Progenitor cell of endocrine pancreas (in vitro differentiated cells): ENCODE measurements at regions not wholly inside any gene's neighbourhood (a gene's known extent, or its start where the extent isn't known, plus 50 kb on each side); places are given as distances from the start of the nearest gene placed in this dataset.

Source experiments
- DNase-seq: peaks from one replicate; pipeline ENCODE4 v3.0.0; 2021; ENCODE audit warnings: low spot score; ENCODE audit not compliant: unreplicated experiment
- H3K27ac Mint-ChIP-seq: 2 replicates; pipeline ENCODE4 v1.8.0; 2021; ENCODE audit warnings: mild to moderate bottlenecking, moderate library complexity, mixed read lengths
- H3K27me3 Mint-ChIP-seq: 2 replicates; pipeline ENCODE4 v1.8.0; 2021; ENCODE audit warnings: mixed read lengths
- H3K36me3 Mint-ChIP-seq: 2 replicates; pipeline ENCODE4 v1.8.0; 2022; ENCODE audit warnings: mixed read lengths; ENCODE audit not compliant: insufficient read depth
- H3K4me1 Mint-ChIP-seq: 2 replicates; pipeline ENCODE4 v1.8.0; 2021; ENCODE audit warnings: low read depth, mixed read lengths
- H3K4me3 Mint-ChIP-seq: 2 replicates; pipeline ENCODE4 v1.8.0; 2021; ENCODE audit warnings: low read depth, mild to moderate bottlenecking, moderate library complexity, mixed read lengths
- H3K9me3 Mint-ChIP-seq: 2 replicates; pipeline ENCODE4 v1.8.0; 2021; ENCODE audit warnings: low read depth, mixed read lengths
- CTCF ChIP-seq: fragments of 200-600 bp; sonication (generic); IDR thresholded peaks from one replicate; pipeline ENCODE4 v1.5.0; 2021; ENCODE audit warnings: antibody characterized with exemption, mild to moderate bottlenecking; ENCODE audit not compliant: unreplicated experiment

DNA sequence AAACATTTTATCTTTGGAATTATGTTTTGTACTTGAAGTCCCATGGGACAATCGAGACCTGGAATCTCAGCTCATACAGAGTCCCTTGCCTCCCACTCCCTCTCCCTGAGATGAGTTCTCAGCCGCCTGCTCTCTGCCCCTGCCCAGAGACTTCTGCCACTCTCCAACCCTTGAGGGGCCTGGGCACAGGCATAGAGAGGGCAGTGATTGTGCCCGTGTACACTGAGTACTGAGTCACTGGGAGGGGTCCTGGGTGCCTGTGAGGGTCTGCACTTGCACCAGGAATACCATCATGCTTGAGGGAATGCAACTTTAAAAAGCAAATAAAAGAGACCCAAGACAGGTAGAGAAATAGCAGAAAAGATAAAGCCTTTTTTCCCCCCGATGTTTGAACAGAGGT lies 453.8 kb upstream of the HS3ST5 start:
- no peak for TF ChIP-seq CTCF
- Mint-ChIP-seq H3K27ac (no peak overlapping the region), H3K4me3 (no peak overlapping the region), H3K27me3 (no peaks in the 10 kb centered on the region), H3K4me1 (no peaks in the 10 kb centered on the region), H3K9me3 (no peaks in the 10 kb centered on the region), H3K36me3 (no peaks in the 10 kb centered on the region)
- DNase-seq: no peak

GRCh38 chr6:114793428-114793827 lies 450.6 kb upstream of the HS3ST5 start:
- H3K27ac Mint-ChIP-seq: no peak overlapping the region
- no peak for DNase-seq
- H3K4me3 Mint-ChIP-seq: no peak overlapping the region
- H3K4me1 Mint-ChIP-seq: peaks cover 3% of the 10 kb centered on the region
- no peaks in the 10 kb centered on the region for H3K9me3 Mint-ChIP-seq
- H3K36me3 Mint-ChIP-seq: no peaks in the 10 kb centered on the region
- no peak for TF ChIP-seq CTCF
- no peaks in the 10 kb centered on the region for H3K27me3 Mint-ChIP-seq

DNA sequence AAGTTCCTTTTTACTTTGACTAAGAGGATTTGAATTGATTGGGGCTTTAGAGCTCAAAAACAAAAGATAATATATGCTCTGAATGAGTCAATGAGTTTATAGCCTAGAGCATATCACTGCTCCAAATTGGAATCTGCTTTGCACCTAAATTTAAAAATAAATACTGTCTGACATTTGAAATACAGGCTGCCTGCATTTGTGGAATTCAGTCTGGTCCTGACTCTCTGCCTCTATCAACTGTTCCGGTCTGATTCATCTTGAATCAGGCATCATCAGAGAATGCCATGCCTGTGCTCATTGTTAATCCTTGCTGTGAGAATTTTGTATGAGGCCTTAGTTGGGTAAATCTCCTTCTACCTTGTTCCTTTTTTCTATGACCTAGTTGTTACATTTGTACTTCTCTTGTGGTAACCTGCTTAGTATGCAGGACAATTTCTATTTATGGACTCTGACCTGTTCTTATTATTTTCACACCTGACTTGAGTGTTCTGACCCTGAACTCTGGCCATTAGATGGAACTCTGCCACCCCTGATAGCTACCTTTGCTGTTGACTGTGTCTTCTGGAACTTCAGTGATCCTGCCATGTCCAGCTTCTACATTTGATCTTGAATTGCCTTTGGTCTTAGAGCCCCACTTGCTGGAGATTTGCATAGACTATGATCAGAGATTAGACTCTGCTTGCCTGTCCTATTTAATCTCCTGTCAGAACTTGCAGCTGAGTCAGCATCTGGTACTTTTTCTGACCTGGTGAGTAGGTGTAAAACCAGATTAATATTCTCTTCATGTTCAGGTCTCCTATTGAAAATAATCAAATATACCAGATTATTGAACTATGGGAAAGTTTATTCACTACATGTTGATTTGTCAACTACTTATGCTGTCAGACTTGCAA lies 442.7 kb upstream of the HS3ST5 start:
- DNase-seq: no peak
- peaks cover 9% of the 10 kb centered on the region for H3K9me3 Mint-ChIP-seq
- H3K36me3 Mint-ChIP-seq: peaks cover 2% of the 10 kb centered on the region
- TF ChIP-seq CTCF: no peak
- H3K27ac Mint-ChIP-seq: no peak overlapping the region
- peaks cover 3% of the 10 kb centered on the region for H3K4me1 Mint-ChIP-seq
- H3K4me3 Mint-ChIP-seq: no peak overlapping the region
- no peaks in the 10 kb centered on the region for H3K27me3 Mint-ChIP-seq

- no peak for TF ChIP-seq CTCF
- Mint-ChIP-seq H3K36me3 (peaks cover 2% of the 10 kb centered on the region), H3K9me3 (peaks cover 9% of the 10 kb centered on the region), H3K4me1 (peaks cover 1% of the 10 kb centered on the region), H3K4me3 (no peak overlapping the region), H3K27ac (no peak overlapping the region), H3K27me3 (no peaks in the 10 kb centered on the region)
- DNase-seq: no peak
Measured at GRCh38 chr6:114783783-114784182, 441.0 kb upstream of the HS3ST5 start.

- Mint-ChIP-seq H3K27me3 (no peaks in the 10 kb centered on the region), H3K4me1 (no peaks in the 10 kb centered on the region), H3K36me3 (peaks cover 2% of the 10 kb centered on the region), H3K4me3 (no peak overlapping the region), H3K9me3 (peaks cover 9% of the 10 kb centered on the region), H3K27ac (no peak overlapping the region)
- DNase-seq: no peak
- no peak for TF ChIP-seq CTCF
Measured at GRCh38 chr6:114783083-114783482, 440.3 kb upstream of the HS3ST5 start.
